Thoracic aorta (tissue), 2 donors: ENCODE measurements at regions not wholly inside any gene's neighbourhood (a gene's known extent, or its start where the extent isn't known, plus 50 kb on each side); places are given as distances from the start of the nearest gene placed in this dataset.

Experiments
- ATAC-seq: fragments of 150-250 bp; one replicate; pipeline ENCODE4 v1.8.0; 2017; ENCODE audit warnings: low read depth; ENCODE audit not compliant: insufficient number of reproducible peaks, low FRiP score
- DNase-seq: peaks from one replicate; pipeline ENCODE4 v3.0.0-alpha.2; 2020; ENCODE audit warnings: low spot score
- H3K27ac ChIP-seq, 2 donors: fragments of 200-600 bp; sonication (generic); 1 replicate in 1 of 2; 2 replicates in 1 of 2; pipeline ENCODE4 v1.5.1; 2016; ENCODE audit warnings: mild to moderate bottlenecking in 2 of 2, moderate library complexity in 2 of 2
- H3K27me3 ChIP-seq: fragments of 200-600 bp; sonication (generic); replicated peaks from 2 replicates; pipeline ENCODE4 v1.6.0; 2016; ENCODE audit warnings: mild to moderate bottlenecking; ENCODE audit not compliant: insufficient read depth
- H3K36me3 ChIP-seq: fragments of 200-600 bp; sonication (generic); one replicate; pipeline ENCODE4 v1.5.1; 2016
- H3K4me1 ChIP-seq, 2 donors: fragments of 200-600 bp; sonication (generic); 1 replicate in 1 of 2; 2 replicates in 1 of 2; pipeline versions ENCODE4 v1.5.1 to v1.6.0; 2016; ENCODE audit warnings: low read depth in 2 of 2, mild to moderate bottlenecking in 1 of 2; ENCODE audit not compliant: control insufficient read depth in 1 of 2
- H3K4me3 ChIP-seq: fragments of 200-600 bp; sonication (generic); 2 replicates; pipeline ENCODE4 v1.5.1; 2016; ENCODE audit warnings: mild to moderate bottlenecking
- H3K9me3 ChIP-seq: fragments of 200-600 bp; sonication (generic); 2 replicates; pipeline ENCODE4 v1.5.1; 2016
- TF ChIP-seq, protein P1 (sequence below): fragments of 200-600 bp; sonication (generic); IDR thresholded peaks from one replicate; pipeline ENCODE4 v1.5.1; 2019; ENCODE audit warnings: antibody characterized with exemption

- peaks cover 0 to 6% of the 10 kb centered on the region in 2 donors for H3K4me1 ChIP-seq
- ATAC-seq (no peak), DNase-seq (no peak)
- no peaks in the 10 kb centered on the region for H3K9me3 ChIP-seq
- TF ChIP-seq, protein P1, sequence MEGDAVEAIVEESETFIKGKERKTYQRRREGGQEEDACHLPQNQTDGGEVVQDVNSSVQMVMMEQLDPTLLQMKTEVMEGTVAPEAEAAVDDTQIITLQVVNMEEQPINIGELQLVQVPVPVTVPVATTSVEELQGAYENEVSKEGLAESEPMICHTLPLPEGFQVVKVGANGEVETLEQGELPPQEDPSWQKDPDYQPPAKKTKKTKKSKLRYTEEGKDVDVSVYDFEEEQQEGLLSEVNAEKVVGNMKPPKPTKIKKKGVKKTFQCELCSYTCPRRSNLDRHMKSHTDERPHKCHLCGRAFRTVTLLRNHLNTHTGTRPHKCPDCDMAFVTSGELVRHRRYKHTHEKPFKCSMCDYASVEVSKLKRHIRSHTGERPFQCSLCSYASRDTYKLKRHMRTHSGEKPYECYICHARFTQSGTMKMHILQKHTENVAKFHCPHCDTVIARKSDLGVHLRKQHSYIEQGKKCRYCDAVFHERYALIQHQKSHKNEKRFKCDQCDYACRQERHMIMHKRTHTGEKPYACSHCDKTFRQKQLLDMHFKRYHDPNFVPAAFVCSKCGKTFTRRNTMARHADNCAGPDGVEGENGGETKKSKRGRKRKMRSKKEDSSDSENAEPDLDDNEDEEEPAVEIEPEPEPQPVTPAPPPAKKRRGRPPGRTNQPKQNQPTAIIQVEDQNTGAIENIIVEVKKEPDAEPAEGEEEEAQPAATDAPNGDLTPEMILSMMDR: no peak
- H3K27me3 ChIP-seq: no peaks in the 10 kb centered on the region
- H3K36me3 ChIP-seq: no peaks in the 10 kb centered on the region
- H3K4me3 ChIP-seq: no peak overlapping the region
- H3K27ac ChIP-seq: no peak overlapping the region
These were observed 332.4 kb upstream of the BRINP1 start for GRCh38 chr9:119701651-119702050.

- TF ChIP-seq, protein P1: no peak
- Histone ChIP-seq H3K4me1 (no peaks in the 10 kb centered on the region), H3K36me3 (no peaks in the 10 kb centered on the region), H3K9me3 (no peaks in the 10 kb centered on the region), H3K27ac (no peak overlapping the region), H3K4me3 (no peak overlapping the region), H3K27me3 (no peaks in the 10 kb centered on the region)
- ATAC-seq: no peak
- no peak for DNase-seq
These were observed 329.3 kb upstream of the BRINP1 start for GRCh38 chr9:119698535-119698934.

- no peaks in the 10 kb centered on the region for H3K36me3 ChIP-seq
- no peak for ATAC-seq
- H3K4me1 ChIP-seq: no peaks in the 10 kb centered on the region
- TF ChIP-seq, protein P1: no peak
- H3K27me3 ChIP-seq: no peaks in the 10 kb centered on the region
- H3K9me3 ChIP-seq: no peaks in the 10 kb centered on the region
- DNase-seq: no peak
- no peak overlapping the region for H3K4me3 ChIP-seq
- H3K27ac ChIP-seq: no peak overlapping the region
These were observed 328.8 kb upstream of the BRINP1 start for GRCh38 chr9:119697996-119698395.

- H3K36me3 ChIP-seq: no peaks in the 10 kb centered on the region
- H3K27me3 ChIP-seq: no peaks in the 10 kb centered on the region
- TF ChIP-seq, protein P1: no peak
- H3K4me1 ChIP-seq: no peaks in the 10 kb centered on the region
- no peak for ATAC-seq
- H3K27ac ChIP-seq: no peak overlapping the region
- no peak for DNase-seq
- no peak overlapping the region for H3K4me3 ChIP-seq
- H3K9me3 ChIP-seq: no peaks in the 10 kb centered on the region
These were observed 320.6 kb upstream of the BRINP1 start for GRCh38 chr9:119689879-119690278.

GRCh38 chr9:119688547-119688946 lies 319.3 kb upstream of the BRINP1 start:
- Histone ChIP-seq H3K27me3 (no peaks in the 10 kb centered on the region), H3K36me3 (no peaks in the 10 kb centered on the region), H3K9me3 (no peaks in the 10 kb centered on the region), H3K4me3 (no peak overlapping the region), H3K4me1 (no peaks in the 10 kb centered on the region), H3K27ac (no peak overlapping the region)
- ATAC-seq: no peak
- TF ChIP-seq, protein P1: no peak
- DNase-seq: no peak
